ENCODE measurements at regions not wholly inside any gene's neighbourhood (a gene's known extent, or its start where the extent isn't known, plus 50 kb on each side); places are given as distances from the start of the nearest gene placed in this dataset.

DNA sequence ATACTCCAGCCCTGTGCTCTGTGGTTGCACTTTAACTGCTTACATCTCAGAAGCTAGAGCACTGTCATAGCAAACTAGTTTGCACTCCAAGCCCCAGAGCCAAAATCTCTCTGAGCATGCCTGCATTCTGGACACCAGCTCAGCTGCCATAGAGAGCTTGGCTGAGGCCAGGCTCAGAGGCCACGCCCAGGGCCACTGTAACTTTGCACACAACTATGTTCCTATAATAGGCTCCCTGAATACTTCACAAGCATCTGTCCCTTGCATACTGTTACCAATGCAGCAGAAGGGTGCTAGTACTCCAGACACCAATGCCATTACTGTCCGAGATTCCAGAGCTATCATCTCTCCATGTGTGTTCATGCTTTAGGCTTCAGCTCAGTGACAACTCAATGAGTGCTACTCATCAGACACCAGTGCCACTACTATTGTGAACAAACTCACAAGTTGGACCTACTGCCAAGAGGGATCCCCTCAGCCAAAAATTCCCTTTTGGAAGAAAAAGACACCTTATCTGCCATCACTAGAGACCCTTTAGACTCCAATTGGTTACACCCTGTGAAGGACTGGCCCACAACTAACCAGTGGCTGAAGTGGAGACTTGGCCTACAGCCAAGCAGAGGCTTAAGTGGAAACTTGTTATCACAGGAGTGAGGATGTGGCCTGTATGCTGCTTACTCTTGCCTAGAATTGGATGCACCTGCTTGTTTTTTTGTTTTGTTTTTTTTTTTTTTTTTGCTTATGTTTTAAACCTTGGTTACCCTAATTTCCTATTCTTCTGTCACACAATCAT, 211.6 kb upstream of the MAGI2 start:
- TF ChIP-seq EP300 (IDR thresholded peaks at IDR 0.05) (no peak), CTCF (IDR thresholded peaks at IDR 0.05) (no peak), POLR2A (IDR thresholded peaks at IDR 0.05) (no peak), POLR2AphosphoS5 (IDR thresholded peaks at IDR 0.05) (no peak)

Data from stomach (tissue), 4 donors.